Spleen (tissue), 7 donors: ENCODE measurements at regions not wholly inside any gene's neighbourhood (a gene's known extent, or its start where the extent isn't known, plus 50 kb on each side); places are given as distances from the start of the nearest gene placed in this dataset.

Experiments
- CTCF ChIP-seq, 11 experiments: fragments of 200-600 bp in 7 of 11; fragments of 450-650 bp in 4 of 11; sonication (generic) in 4 of 11; IDR thresholded peaks in 8 of 11; conservative IDR thresholded peaks in 3 of 11; 1 replicate in 7 of 11; 2 replicates in 4 of 11; pipeline versions ENCODE4 v1.4.0 to v1.8.0; 2016 to 2021; ENCODE audit warnings: antibody characterized with exemption in 11 of 11, inconsistent platforms in 4 of 11, mild to moderate bottlenecking in 1 of 11
- POLR2A ChIP-seq, 3 donors: fragments of 450-650 bp; IDR thresholded peaks; one replicate each; pipeline ENCODE4 v1.5.1; 2017; ENCODE audit warnings: antibody characterized with exemption in 3 of 3, mild to moderate bottlenecking in 1 of 3
- POLR2AphosphoS5 ChIP-seq, 3 donors: sonication (generic); formaldehyde crosslinking; IDR thresholded peaks; one replicate each; pipeline ENCODE4 v1.5.1; 2017; ENCODE audit warnings: antibody characterized with exemption in 3 of 3
- donor health status: DM: no; HTN: no; CAD: no; lungs with moderate emphysema.
- donor health status: DM: no; HTN: no; CAD: no.
- donor health status: DM: no; HTN: no; CAD: no.

GRCh38 chr6:14567842-14568241 is 450.3 kb downstream of the CD83 start:
- TF ChIP-seq CTCF (IDR thresholded peaks at IDR 0.05 in 8 of 11, conservative IDR thresholded peaks at IDR 0.05 in 3 of 11), result no peak
- TF ChIP-seq POLR2A (IDR thresholded peaks at IDR 0.05), result no peak
- no peak for TF ChIP-seq POLR2AphosphoS5 (IDR thresholded peaks at IDR 0.05)
